Brain microvascular endothelial cell (primary cell): ENCODE measurements at regions not wholly inside any gene's neighbourhood (a gene's known extent, or its start where the extent isn't known, plus 50 kb on each side); places are given as distances from the start of the nearest gene placed in this dataset.

Experiments used
- DNase-seq: peaks from one replicate; pipeline ENCODE4 v3.0.0-alpha.2; 2020
- H3K27ac ChIP-seq: fragments of 250-450 bp; sonication (Bioruptor Pico); 2 replicates; pipeline ENCODE4 v1.5.1; 2020; ENCODE audit warnings: mild to moderate bottlenecking, moderate library complexity
- H3K27me3 ChIP-seq: fragments of 250-450 bp; sonication (Bioruptor Pico); replicated peaks from 2 replicates; pipeline ENCODE4 v1.5.1; 2020; ENCODE audit warnings: mild to moderate bottlenecking
- H3K36me3 ChIP-seq: fragments of 250-450 bp; sonication (Bioruptor Pico); replicated peaks from 2 replicates; pipeline ENCODE4 v1.5.1; 2020; ENCODE audit warnings: mild to moderate bottlenecking
- H3K4me3 ChIP-seq: 2 replicates; pipeline ENCODE4 v1.5.1; 2011; ENCODE audit warnings: low read depth, mild to moderate bottlenecking, control low read depth, low read length, moderate library complexity
- CTCF ChIP-seq: IDR thresholded peaks from 2 replicates; pipeline ENCODE4 v1.5.1; 2011; ENCODE audit warnings: low read depth, mild to moderate bottlenecking, moderate library complexity, low read length, control low read depth, inconsistent platforms; ENCODE audit errors: missing control alignments
- in situ Hi-C: cut with HindIII; loops from 2 replicates; pipeline ENCODE4 v1.10.0; 2017; ENCODE audit warnings: low sequenced_read_pairs, low pct_ligation_motif_present

GRCh38 chrX:806586-806985 lies 176.0 kb downstream of the SHOX start:
- Histone ChIP-seq H3K4me3 (no peak overlapping the region), H3K36me3 (no peaks in the 10 kb centered on the region), H3K27me3 (no peaks in the 10 kb centered on the region), H3K27ac (no peak overlapping the region)
- TF ChIP-seq CTCF = no peak
- in situ Hi-C loops = no loop called here
- no peak for DNase-seq

GRCh38 chrX:805988-806387 lies 175.4 kb downstream of the SHOX start:
- no peak overlapping the region for H3K4me3 ChIP-seq
- TF ChIP-seq CTCF = no peak
- no peaks in the 10 kb centered on the region for H3K27me3 ChIP-seq
- H3K36me3 ChIP-seq = no peaks in the 10 kb centered on the region
- in situ Hi-C loops = no loop called here
- DNase-seq = no peak
- H3K27ac ChIP-seq = no peak overlapping the region

GRCh38 chrX:805103-805670 lies 174.6 kb downstream of the SHOX start:
- in situ Hi-C loops = no loop called here
- Histone ChIP-seq H3K4me3 (no peak overlapping the region), H3K27me3 (no peaks in the 10 kb centered on the region), H3K27ac (no peak overlapping the region), H3K36me3 (no peaks in the 10 kb centered on the region)
- DNase-seq = no peak
- TF ChIP-seq CTCF = no peak

GRCh38 chrX:802846-803245 lies 172.3 kb downstream of the SHOX start:
- in situ Hi-C loops = no loop called here
- no peak overlapping the region for H3K4me3 ChIP-seq
- TF ChIP-seq CTCF = no peak
- no peak overlapping the region for H3K27ac ChIP-seq
- no peaks in the 10 kb centered on the region for H3K27me3 ChIP-seq
- H3K36me3 ChIP-seq = no peaks in the 10 kb centered on the region
- no peak for DNase-seq

GRCh38 chrX:799808-800207 lies 169.2 kb downstream of the SHOX start:
- in situ Hi-C loops = no loop called here
- no peak overlapping the region for H3K4me3 ChIP-seq
- no peak for TF ChIP-seq CTCF

GRCh38 chrX:794311-794710 lies 163.7 kb downstream of the SHOX start:
- no peaks in the 10 kb centered on the region for H3K27me3 ChIP-seq
- in situ Hi-C loops = no loop called here
- no peak overlapping the region for H3K27ac ChIP-seq

More at GRCh38 chrX:799808-800207, 169.2 kb downstream of the SHOX start:
- Histone ChIP-seq H3K27me3 (no peaks in the 10 kb centered on the region), H3K27ac (no peak overlapping the region), H3K36me3 (no peaks in the 10 kb centered on the region)
- no peak for DNase-seq

More at GRCh38 chrX:794311-794710, 163.7 kb downstream of the SHOX start:
- H3K36me3 ChIP-seq = no peaks in the 10 kb centered on the region
- no peak for DNase-seq
- TF ChIP-seq CTCF = no peak
- no peak overlapping the region for H3K4me3 ChIP-seq
